Activated naive CD4-positive, alpha-beta T cell treated with anti-CD3 and anti-CD28 coated beads, Interleukin-2, amount 10 ng/mL, durations not matched to agents 7 days and 5 days (primary cell): ENCODE measurements at regions not wholly inside any gene's neighbourhood (a gene's known extent, or its start where the extent isn't known, plus 50 kb on each side); places are given as distances from the start of the nearest gene placed in this dataset.
"Not testable (repeated sequence)": the region's sequence is repeated elsewhere in the genome, so short reads cannot be mapped to it uniquely, and the experiment has no call there.

ENCODE experiments used
- CTCF ChIA-PET: fragments of 350-600 bp; sonication (Branson Sonifier 250); formaldehyde crosslinking; loops from one replicate; lab custom pipeline; 2021; ENCODE audit warnings: antibody characterized with exemption; lab: Charles Lee
- DNase-seq: peaks from one replicate; pipeline ENCODE4 v3.0.0-alpha.2; 2020
- H3K27ac Mint-ChIP-seq: one replicate; pipeline ENCODE4 v1.8.0; 2021; ENCODE audit warnings: mild to moderate bottlenecking, moderate library complexity, mixed read lengths
- H3K27me3 Mint-ChIP-seq: one replicate; pipeline ENCODE4 v1.8.0; 2021; ENCODE audit warnings: mild to moderate bottlenecking, mixed read lengths
- H3K36me3 Mint-ChIP-seq: one replicate; pipeline ENCODE4 v1.8.0; 2021; ENCODE audit warnings: mixed read lengths
- H3K4me1 Mint-ChIP-seq: one replicate; pipeline ENCODE4 v1.8.0; 2021; ENCODE audit warnings: mixed read lengths
- H3K4me3 Mint-ChIP-seq: one replicate; pipeline ENCODE4 v1.8.0; 2021; ENCODE audit warnings: mild to moderate bottlenecking, moderate library complexity, mixed read lengths
- H3K9me3 Mint-ChIP-seq: one replicate; pipeline ENCODE4 v1.8.0; 2021; ENCODE audit warnings: mixed read lengths

DNA sequence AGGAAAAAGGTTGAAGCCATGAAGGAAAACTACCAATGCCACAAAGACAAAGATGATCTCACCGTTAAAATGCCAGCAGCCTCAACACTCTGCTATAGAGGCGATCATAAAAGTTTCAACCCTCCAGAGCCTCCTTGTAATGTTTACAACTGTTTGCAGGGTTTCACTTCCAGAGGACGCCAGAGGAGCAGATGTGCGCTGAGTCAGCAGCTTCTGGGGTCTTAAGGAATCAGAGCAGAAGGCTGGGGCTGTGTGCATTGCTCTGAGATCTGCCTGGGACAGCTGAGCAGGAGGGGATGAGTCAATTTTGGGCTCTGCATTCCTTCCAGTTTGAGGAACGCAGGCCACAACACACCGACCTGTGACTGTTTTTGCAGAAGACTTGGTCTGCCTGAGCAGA, 98.3 kb downstream of the TMEM130 start:
- Mint-ChIP-seq H3K36me3 (no peaks in the 10 kb centered on the region), H3K9me3 (no peaks in the 10 kb centered on the region), H3K4me1 (no peaks in the 10 kb centered on the region), H3K27ac (no peak overlapping the region), H3K27me3 (peaks cover 16% of the 10 kb centered on the region), H3K4me3 (no peak overlapping the region)
- CTCF ChIA-PET = no interaction called here
- no peak for DNase-seq

DNA sequence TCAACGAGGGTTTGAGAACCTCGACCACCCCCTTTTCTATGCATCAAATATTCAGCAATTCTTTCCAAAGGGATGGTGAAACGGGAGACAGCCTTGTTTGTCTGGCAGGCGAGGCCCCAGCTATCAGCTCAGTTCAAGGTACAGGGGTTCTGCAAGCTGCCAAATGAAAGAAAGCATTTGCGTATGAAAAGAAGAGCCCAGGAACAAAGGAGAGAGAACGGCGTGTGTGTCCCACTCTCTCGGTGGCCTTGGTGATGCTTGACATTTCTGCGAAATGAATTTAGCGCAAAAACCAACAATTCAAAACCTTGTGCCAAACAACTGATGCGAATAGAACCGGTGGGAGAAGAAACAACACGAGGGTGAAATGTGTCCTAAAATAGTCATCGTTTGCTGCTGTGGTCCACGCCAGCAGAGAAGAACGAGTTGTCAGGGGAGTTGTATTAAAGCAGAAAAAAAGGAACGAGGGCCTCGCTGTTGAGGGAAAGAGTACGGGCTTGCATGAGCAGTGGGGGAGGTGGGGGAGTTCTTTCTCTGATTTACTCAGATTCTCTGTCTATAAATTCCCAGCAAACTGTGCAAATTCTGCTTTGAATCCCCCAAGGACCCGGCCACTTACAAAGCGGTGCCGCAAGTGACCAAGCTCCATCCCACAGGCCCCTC, 97.7 kb downstream of the TMEM130 start:
- Mint-ChIP-seq H3K27ac (no peak overlapping the region), H3K36me3 (no peaks in the 10 kb centered on the region), H3K27me3 (peaks cover 16% of the 10 kb centered on the region), H3K4me3 (no peak overlapping the region), H3K9me3 (no peaks in the 10 kb centered on the region), H3K4me1 (no peaks in the 10 kb centered on the region)
- CTCF ChIA-PET = no interaction called here
- no peak for DNase-seq

DNA sequence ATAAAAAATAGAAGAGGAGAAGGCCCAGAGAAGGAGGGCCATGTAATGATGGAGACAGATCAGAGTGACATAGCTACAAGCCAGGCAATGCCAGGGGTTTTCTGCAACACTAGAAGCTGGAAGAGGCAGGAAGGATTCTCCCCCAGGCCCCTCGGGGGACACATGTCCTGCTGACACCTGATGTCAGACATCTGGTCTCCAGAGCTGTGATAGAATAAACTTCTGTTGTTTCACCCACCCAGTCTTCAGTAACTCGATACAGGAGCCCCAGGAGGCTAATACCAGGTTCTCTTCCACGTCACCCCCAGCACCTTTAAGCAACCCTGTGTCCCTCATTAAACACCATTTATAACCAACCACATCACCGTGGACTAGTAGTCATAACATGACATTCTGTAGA, 94.9 kb downstream of the TMEM130 start:
- Mint-ChIP-seq H3K9me3 (no peaks in the 10 kb centered on the region), H3K27me3 (peaks cover 16% of the 10 kb centered on the region), H3K4me1 (no peaks in the 10 kb centered on the region), H3K36me3 (no peaks in the 10 kb centered on the region), H3K4me3 (no peak overlapping the region), H3K27ac (no peak overlapping the region)
- DNase-seq = no peak
- CTCF ChIA-PET = no interaction called here

DNA sequence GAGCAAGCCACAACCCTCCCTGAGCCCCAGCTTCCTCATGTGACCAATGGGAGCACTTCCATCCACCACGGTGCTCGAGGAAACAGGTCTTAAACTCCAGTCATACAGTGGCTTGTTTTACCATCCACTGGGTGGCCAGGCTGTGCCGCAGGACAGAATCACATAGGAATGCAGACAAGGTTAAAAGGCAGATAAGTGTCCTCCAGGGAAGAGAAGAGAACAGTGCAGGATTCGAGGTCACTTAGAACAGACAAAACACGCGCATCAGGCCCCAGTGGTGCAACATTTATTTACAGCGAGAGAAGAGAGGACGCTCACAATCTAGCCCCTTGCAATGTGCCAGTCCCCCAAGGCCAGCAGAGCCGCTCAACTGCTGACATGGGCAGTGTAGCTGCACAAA, 92.8 kb downstream of the TMEM130 start:
- H3K4me3 Mint-ChIP-seq = no peak overlapping the region
- CTCF ChIA-PET = no interaction called here
- no peak overlapping the region for H3K27ac Mint-ChIP-seq
- H3K4me1 Mint-ChIP-seq = no peaks in the 10 kb centered on the region
- H3K36me3 Mint-ChIP-seq = no peaks in the 10 kb centered on the region
- no peaks in the 10 kb centered on the region for H3K9me3 Mint-ChIP-seq
- no peak for DNase-seq
- H3K27me3 Mint-ChIP-seq = peaks cover 7% of the 10 kb centered on the region

DNA sequence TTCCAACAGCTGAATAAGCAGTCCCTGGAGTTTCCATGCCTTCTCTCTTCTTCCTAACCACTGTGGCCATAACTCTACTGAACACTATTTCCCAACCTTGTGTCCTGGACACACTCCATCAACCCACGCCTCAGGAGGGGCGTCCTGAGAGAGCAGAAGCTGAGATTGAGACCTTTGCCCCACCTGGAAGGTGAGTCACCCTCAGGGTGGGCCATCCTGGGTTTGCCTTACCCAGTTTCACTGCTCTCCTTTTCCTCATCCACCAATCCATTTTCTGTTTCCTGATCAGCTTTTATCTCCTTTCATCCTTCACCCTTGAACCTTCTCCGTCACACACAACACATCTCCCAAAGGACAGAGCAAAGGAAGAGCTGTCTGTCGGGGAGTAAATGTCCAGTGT, 91.4 kb downstream of the TMEM130 start:
- Mint-ChIP-seq H3K27ac (no peak overlapping the region), H3K4me1 (no peaks in the 10 kb centered on the region), H3K9me3 (no peaks in the 10 kb centered on the region), H3K27me3 (no peaks in the 10 kb centered on the region), H3K4me3 (no peak overlapping the region), H3K36me3 (no peaks in the 10 kb centered on the region)
- CTCF ChIA-PET = no interaction called here
- no peak for DNase-seq

DNA sequence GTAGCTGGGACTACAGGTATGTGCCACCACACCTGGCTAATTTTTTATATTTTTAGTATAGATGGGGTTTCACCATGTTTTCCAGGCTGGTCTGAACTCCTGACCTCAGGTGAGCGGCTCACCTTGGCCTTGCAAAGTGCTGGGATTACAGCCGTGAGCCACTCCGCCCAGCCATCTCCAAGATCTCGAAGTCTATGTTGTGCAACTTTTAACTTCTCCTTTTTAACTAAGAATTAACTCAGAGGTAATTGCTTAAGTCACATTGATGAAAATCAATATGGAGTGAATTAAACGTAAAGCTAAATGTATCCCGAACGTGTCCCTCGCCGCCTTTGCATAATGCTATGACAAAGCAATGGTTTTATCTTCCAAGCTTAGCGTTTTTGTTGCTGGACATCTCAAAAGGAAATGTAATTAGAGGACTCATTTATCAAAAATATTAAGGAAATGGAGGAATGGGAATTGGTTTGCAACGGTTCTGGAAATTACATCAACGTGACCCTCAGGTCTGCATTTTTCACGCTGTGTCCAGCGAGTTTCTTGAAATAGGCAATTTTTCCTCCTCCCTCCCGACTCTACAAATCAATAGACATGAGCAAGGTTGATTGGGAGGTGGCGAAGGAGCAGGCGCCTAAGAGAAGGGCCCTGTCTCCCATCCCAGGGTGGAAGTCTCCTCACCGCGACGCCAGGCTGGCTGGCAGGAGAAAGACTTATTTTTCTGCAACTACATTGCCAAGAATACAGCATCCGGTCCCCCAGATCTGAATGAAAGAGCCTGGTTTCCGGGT, 89.8 kb downstream of the TMEM130 start:
- no peak overlapping the region for H3K27ac Mint-ChIP-seq
- H3K9me3 Mint-ChIP-seq = no peaks in the 10 kb centered on the region
- DNase-seq = no peak
- no peak overlapping the region for H3K4me3 Mint-ChIP-seq
- H3K27me3 Mint-ChIP-seq = no peaks in the 10 kb centered on the region
- no peaks in the 10 kb centered on the region for H3K36me3 Mint-ChIP-seq
- no peaks in the 10 kb centered on the region for H3K4me1 Mint-ChIP-seq
- CTCF ChIA-PET = no interaction called here

DNA sequence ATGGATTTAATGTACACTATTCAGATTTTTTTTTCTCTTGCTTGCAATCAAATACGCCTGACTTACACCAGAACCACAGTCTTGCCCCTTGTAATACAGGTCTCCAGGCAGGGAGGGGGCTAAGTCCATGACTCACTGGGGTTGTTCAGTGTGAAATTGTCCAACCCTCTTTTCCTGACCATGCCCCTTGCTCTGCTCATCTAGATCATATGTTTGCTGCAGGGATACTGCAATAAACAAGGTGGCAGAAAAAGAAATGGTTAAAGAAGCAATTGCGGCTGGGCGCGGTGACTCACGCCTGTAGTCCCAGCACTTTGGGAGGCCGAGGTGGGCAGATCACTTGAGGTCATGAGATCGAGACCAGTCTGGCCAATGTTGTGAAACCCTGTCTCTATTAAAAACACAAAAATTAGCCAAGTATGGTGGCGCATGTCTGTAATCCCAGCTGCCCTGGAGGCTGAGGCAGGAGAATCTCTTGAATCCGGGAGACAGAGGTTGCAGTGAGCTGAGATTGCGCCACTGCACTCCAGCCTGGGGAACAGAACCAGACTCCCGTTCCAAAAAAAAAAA, 85.5 kb downstream of the TMEM130 start:
- no peak for DNase-seq
- H3K27me3 Mint-ChIP-seq = peaks cover 7% of the 10 kb centered on the region
- no peaks in the 10 kb centered on the region for H3K4me1 Mint-ChIP-seq
- no peaks in the 10 kb centered on the region for H3K9me3 Mint-ChIP-seq
- no peak overlapping the region for H3K4me3 Mint-ChIP-seq
- H3K36me3 Mint-ChIP-seq = no peaks in the 10 kb centered on the region
- CTCF ChIA-PET = no interaction called here
- H3K27ac Mint-ChIP-seq = no peak overlapping the region

DNA sequence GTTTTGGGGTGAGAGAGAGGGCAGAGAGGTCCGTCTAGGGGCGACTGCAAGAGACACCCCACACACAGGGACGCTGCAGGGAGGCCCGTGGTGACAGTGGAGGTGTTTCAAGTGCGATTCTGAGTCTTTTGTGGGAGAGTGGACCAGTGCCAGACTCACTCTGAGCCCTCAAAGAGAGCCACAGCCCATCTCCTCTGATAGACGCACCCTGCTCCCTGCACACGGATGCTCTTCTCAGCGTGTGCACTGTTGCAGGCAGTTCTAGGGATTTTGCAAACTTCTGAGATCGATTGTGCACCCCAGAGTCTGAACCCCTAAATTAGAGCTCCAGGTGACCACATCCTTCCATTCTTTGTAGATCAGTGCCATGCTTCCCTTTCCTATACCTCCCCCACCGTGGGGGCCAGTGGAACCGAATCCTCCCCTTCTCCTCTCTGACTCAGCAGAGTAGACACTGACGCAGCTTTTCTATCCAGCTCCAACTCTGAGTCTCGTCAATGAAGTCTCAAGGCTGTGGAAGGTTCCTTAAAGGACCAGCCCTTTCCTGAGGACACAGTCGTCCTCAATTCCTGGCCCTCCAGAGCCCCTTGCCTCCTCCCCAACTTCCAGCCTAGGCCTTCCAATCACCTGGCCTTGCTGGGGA, 83.8 kb downstream of the TMEM130 start:
- H3K27ac Mint-ChIP-seq = no peak overlapping the region
- no peak overlapping the region for H3K4me3 Mint-ChIP-seq
- peaks cover 7% of the 10 kb centered on the region for H3K27me3 Mint-ChIP-seq
- no peaks in the 10 kb centered on the region for H3K9me3 Mint-ChIP-seq
- no peak for DNase-seq
- CTCF ChIA-PET = no interaction called here
- no peaks in the 10 kb centered on the region for H3K36me3 Mint-ChIP-seq
- no peaks in the 10 kb centered on the region for H3K4me1 Mint-ChIP-seq

DNA sequence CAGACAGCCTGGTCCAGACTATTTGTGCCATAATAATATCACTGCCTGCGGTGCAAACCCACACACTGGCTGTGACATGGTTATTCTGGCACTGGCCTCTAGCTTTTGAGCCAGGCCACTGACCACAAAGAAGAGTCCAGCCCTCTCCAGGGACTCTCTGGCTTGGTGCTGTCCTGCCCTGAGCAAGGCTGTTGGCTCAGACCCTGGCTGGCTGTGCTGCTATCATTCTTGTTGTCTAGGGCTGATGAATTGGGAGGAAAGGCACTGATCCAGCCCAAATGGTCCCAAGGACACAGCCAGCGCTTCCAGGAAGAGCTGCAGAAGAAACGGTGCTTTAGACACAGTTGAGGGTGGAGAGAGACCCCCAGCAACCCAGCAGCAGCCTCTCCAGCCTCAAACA, 80.8 kb downstream of the TMEM130 start:
- Mint-ChIP-seq H3K4me3 (no peak overlapping the region), H3K4me1 (no peaks in the 10 kb centered on the region), H3K9me3 (no peaks in the 10 kb centered on the region), H3K27ac (no peak overlapping the region), H3K36me3 (no peaks in the 10 kb centered on the region), H3K27me3 (peaks cover 7% of the 10 kb centered on the region)
- DNase-seq = no peak
- CTCF ChIA-PET = no interaction called here

DNA sequence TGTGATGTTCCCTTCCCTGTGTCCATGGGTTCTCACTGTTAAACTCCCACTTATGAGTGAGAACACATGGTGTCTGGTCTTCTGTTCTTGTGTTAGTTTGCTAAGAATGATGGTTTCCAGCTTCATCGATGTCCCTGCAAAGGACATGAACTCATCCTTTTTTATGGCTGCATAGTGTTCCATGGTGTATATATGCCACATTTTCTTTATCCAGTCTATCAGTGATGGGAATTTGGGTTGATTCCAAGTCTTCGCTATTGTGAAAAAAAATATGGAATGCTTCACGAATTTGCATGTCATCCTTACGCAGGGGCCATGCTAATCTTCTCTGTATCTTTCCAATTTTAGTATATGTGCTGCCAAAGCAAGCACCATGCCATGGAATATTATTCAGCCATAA, 75.4 kb downstream of the TMEM130 start:
- H3K4me1 Mint-ChIP-seq, H3K9me3 Mint-ChIP-seq, H3K27me3 Mint-ChIP-seq, CTCF ChIA-PET, H3K4me3 Mint-ChIP-seq, DNase-seq, H3K36me3 Mint-ChIP-seq, H3K27ac Mint-ChIP-seq: not testable (repeated sequence)

DNA sequence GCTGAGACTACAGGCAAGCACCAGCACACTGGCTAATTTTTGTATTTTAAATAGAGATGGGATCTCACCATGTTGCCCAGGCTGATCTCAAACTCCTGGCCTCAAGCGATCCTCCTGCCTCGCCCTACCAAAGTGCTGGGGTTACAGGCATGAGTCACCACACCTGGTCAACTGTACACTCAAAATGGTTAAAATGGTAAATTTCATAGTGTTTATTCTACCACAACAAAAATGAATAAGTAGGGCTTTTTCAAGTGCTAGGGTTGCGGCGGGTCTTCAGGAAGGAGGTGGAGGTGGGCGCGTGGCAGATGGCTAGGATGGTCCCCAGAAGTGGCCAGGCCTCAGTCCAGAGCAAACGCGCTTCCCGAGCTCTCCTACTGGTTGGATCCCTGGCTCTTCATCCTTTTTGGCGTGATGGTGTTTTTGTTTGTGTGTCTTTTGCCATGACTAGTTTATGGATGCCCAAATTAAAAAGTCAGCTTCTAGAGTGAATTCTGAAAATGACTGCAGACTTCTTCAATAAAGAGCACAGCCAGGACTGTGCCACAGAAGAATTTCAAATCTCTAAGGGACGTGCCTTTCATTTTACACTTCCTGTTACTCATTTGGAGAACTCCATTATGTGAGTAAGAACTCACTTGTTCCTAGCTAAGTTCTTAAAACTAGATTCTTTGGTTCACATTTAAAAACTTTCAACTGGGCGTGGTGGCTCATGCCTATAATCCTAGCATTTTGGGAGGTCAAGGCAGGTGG, 73.9 kb downstream of the TMEM130 start:
- CTCF ChIA-PET = interaction anchor here (1.3 kb wide), 1 partner anchor 46 kb away, joined by 4 read pairs; no protein-coding TSS in a partner anchor
- no peak for DNase-seq
- Mint-ChIP-seq H3K9me3 (peaks cover 13% of the 10 kb centered on the region), H3K4me3 (no peak overlapping the region), H3K27ac (no peak overlapping the region), H3K27me3 (no peaks in the 10 kb centered on the region), H3K36me3 (no peaks in the 10 kb centered on the region), H3K4me1 (peaks cover 2% of the 10 kb centered on the region)
